ENCODE measurements at regions not wholly inside any gene's neighbourhood (a gene's known extent, or its start where the extent isn't known, plus 50 kb on each side); places are given as distances from the start of the nearest gene placed in this dataset.
"Not testable (repeated sequence)": the region's sequence is repeated elsewhere in the genome, so short reads cannot be mapped to it uniquely, and the experiment has no call there.

GRCh38 chr1:48093147-48093546 lies 96.0 kb upstream of the TRABD2B start:
- intact Hi-C loops (cut with DNase I, micrococcal nuclease), result no loop called here
- ATAC-seq, result peak; percentile 86
- peak in 1 of 2 donors; percentile 18 for DNase-seq

DNA sequence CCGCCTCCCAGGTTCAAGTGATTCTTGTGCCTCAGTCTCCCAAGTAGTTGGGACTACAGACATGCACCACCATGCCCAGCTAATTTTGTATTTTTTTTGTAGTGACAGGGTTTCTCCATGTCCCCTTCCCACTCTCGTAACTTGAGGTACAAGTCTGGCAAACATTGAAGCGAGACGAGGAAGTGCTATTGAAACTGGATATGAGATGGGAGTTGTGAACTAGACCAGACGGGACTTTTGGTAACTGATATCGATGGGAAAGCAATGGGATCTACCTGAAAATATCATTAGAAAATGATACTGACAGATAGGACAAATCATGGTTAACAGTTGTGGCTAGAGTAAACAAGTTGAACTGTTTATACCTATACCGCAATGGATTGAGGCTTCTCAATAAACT lies 95.2 kb upstream of the TRABD2B start:
- intact Hi-C loops (cut with DNase I, micrococcal nuclease), result no loop called here
- ATAC-seq, result no peak
- DNase-seq, result no peak

DNA sequence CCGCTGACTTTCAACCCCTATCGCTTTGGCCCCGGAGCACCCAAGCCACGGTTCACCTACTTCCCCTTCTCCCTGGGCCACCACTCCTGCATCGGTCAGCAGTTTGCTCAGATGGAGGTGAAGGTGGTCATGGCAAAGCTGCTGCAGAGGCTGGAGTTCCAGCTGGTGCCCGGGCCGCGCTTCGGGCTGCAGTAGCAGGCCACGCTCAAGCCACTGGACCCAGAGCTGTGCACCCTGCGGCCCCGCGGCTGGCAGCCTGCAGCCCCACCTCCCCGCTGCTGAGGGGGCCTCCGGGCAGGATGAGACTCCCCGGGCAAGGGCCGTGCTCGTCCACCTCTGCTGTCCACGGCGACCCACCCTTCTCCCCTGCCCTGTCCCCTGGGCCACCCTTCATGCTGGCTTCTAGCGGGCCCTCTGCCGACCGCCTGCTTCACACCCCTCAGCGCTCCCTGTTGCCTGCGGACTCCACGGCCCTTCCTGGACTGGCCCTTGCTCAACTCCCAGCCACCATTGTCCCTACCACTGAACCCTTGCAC lies 92.2 kb upstream of the TRABD2B start:
- no peak for DNase-seq
- intact Hi-C loops (cut with DNase I, micrococcal nuclease), result no loop called here
- ATAC-seq, result no peak

DNA sequence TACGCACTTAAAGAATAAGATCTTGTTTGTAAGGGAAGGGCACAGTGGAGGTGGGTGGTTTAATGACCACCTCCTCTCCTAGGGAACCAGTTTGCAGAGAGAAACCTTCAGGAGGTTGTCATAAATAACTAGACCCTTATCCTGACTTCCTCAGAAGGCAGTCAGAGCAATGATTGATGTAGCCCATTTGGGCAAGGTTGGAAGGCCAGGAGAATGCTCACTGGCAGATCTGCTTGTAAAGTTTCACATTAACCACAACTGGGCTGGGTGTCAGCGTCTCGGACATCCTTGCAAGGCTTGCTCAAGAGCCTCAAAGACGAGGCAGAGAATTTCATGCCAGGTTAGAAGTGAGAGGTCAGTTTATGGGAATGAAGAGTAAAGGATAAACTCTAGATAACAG lies 87.6 kb upstream of the TRABD2B start:
- DNase-seq (peak in 1 of 2 donors; percentile 42), ATAC-seq (peak; percentile 30)
- intact Hi-C loops (cut with DNase I, micrococcal nuclease), result no loop called here

DNA sequence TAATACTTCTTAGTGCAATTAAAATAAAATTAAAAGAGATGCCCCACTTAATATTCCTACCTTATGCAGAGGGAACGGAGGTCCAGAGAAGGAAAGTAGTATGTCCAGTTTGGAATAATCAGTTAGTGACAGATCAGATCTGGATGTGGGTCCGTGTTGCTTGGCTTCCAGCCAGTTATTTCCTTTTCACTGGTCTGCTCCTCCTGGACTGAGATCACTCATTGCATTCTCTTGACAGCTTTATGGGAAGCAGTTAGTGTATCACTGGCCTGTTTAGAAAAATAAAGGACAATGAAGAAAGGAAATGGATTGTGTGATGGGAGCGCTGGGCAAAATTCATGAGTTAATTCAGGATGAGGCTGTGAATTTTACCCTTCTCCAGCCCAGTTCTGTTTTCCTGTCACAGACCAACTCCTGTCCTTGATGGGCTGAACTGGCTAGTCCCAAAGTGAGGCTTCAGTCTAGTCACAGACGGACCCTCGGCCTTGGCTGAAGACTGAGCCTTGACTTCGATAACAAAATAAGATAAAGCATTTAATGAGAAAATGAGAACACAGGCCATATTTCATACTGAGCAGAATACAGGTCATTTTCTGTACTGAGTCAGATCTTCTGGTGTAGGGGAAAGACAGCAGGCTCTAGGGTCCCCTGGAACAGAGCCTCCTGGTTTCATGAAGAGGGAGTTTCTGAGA lies 85.2 kb upstream of the TRABD2B start:
- no peak for DNase-seq
- intact Hi-C loops (cut with DNase I, micrococcal nuclease), result no loop called here

DNA sequence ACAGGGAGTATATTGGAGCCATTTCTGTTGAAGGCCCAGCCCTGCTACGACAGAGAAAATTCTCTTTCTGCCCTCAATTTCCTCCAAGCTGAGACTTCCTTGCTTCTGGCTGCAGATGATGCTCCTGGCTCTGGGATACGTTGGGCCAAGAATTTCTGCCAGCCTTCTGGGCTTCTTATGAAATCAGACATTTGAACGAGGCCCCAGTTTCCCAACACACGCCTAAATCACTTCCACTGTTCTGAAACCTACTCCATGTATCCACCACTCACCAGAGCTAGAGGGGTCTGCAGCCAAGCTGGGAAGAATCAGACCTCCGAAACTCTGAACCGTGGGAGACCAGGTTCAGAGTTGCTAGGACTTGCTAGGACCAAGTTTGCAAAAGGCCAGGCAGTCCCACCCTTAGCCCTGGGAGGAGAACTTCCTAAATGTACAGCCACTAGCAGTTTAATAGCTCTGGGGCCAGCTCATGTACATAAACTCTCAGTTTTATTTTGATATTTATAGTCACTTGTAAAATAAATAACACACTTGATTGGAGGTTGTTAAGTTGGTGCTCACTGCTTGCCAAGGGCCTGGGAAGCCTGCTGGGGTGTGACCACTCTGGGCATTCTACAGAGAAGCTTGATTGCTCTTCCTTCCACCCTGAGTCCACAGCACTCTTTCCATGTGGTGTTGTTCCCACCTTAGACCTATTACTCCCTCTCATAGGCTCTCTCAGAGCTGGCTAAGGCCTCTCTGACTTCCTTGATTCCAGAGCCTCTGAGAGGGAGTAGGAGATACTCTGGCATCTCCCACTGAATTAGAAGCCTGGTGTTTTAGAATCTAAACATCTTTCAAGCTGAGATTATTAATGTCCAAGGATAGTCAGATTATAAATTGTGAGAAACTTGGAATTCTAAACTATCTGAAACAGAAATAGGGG lies 83.4 kb upstream of the TRABD2B start:
- intact Hi-C loops (cut with DNase I, micrococcal nuclease), result no loop called here
- ATAC-seq, result peak; percentile 91

More for the DNA sequence above, 85.2 kb upstream of the TRABD2B start:
- no peak for ATAC-seq

DNA sequence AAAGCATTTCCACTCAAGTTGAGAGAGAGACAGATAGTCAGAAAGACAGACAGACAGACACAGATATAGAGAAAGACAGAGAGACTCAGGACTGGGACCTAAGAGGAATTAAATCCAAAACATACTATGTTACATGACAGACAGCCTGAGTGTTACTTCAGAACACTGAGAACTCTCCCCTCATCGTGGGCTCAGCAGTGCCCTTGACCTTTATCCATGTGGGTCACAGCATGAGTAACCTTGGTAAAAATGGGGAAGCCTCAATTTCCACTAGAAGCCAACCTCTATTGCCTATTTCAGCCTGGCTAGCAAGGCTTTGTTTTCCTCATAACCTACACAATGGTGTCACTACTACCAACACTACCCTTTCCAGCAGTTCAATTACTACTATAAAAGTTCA lies 81.9 kb upstream of the TRABD2B start:
- ATAC-seq (no peak), DNase-seq (no peak)
- intact Hi-C loops (cut with DNase I, micrococcal nuclease), result no loop called here

More for the DNA sequence above, 83.4 kb upstream of the TRABD2B start:
- DNase-seq, result peak; percentile 52 to 68

DNA sequence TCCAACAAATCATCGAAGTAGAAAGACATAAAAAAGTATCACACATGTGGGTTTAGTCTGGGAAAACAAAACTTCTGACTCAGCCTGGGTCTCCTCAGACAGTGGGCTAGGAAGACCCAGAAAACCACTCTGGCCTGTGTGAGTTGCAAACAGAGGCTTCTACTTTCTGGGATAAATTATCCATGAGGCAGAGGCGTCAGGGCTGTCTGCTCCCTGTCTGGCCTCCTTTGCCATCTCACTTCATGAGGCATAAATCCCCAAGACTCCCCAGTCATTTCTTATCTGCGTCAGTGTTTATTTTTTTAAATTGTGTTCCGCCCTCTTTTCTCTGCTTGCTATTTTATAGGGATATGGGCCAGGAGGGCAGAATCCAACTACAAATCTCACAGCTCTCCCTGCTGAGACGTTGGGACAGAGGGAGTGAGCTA lies 80.6 kb upstream of the TRABD2B start:
- DNase-seq (peak in 1 of 2 donors; percentile 22), ATAC-seq (peak; percentile 68)
- intact Hi-C loops (cut with DNase I, micrococcal nuclease), result no loop called here

DNA sequence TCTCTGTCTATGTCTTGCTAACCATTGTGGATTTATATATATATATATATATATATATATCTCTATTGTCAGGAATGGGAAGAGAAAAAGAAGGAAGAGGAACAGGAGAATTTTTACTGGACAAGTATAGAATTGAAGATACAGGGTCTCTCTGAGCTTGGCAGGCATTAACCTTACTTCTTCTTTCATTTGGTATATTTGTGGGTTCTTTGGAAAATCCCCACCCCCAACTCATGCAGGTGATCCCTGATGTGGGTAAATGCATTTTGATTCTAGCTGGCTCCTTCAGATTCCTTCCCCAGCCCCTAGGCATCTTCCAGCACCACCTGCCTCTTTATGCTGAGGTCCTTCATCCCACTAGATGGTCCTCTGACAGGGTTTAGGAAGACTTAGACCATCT lies 78.8 kb upstream of the TRABD2B start:
- intact Hi-C loops (cut with DNase I, micrococcal nuclease), result no loop called here
- ATAC-seq, result no peak
- no peak for DNase-seq

- intact Hi-C loops (cut with DNase I, micrococcal nuclease), result no loop called here
- DNase-seq (no peak), ATAC-seq (no peak)
Measured at GRCh38 chr1:48073798-48074530, 76.8 kb upstream of the TRABD2B start.

DNA sequence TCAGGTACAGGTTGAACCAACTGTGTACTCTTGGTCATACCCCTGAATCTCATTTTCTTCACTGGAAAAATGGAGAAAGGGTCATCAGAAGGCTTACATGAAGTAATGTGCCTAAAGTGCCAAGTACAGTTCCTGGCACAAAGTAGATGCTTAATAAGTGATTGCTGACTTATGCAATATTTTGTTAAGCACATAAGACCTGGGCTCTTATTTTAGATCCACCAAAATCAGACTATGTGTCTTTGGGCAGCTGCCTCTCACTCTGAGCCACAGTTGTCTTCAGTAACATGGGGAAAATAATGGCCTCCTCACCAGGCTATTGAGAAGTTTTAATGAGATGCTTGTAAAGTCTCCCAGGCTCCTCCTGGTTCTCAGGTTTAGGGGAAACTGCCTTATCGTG lies 74.3 kb upstream of the TRABD2B start:
- intact Hi-C loops (cut with DNase I, micrococcal nuclease), result no loop called here
- ATAC-seq (no peak), DNase-seq (no peak)

- no peak for DNase-seq
- ATAC-seq, result peak; percentile 20
- intact Hi-C loops (cut with DNase I, micrococcal nuclease), result no loop called here
Measured at GRCh38 chr1:48070396-48070750, 73.2 kb upstream of the TRABD2B start.

- intact Hi-C loops (cut with DNase I, micrococcal nuclease), result no loop called here
- DNase-seq (peak in 1 of 2 donors; percentile 40), ATAC-seq (peak; percentile 94)
Measured at GRCh38 chr1:48069662-48070395, 72.6 kb upstream of the TRABD2B start.

- ATAC-seq, result no peak
- DNase-seq, result no peak
- intact Hi-C loops (cut with DNase I, micrococcal nuclease), result no loop called here
Measured at GRCh38 chr1:48068206-48068605, 71.0 kb upstream of the TRABD2B start.

- intact Hi-C loops (cut with DNase I, micrococcal nuclease), result no loop called here
- DNase-seq, result no peak
- no peak for ATAC-seq
Measured at GRCh38 chr1:48066936-48067335, 69.8 kb upstream of the TRABD2B start.

DNA sequence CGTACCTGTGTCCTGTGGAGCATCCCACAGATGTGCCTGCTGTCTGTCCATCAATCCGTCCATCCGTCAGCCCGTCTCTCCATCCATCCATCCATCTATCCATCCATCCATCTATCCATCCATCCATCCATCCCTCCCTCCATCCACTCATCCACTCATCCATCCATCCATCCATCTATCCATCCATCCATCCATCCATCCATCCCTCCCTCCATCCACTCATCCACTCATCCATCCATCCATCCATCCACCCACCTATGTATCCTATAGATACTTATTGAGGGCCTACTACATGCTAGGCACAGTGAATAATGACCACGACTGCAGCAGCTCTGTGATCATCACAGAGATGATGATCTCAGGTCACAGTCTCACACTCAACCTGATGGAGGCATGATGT lies 67.5 kb upstream of the TRABD2B start:
- ATAC-seq, DNase-seq: not testable (repeated sequence)
- intact Hi-C loops (cut with DNase I, micrococcal nuclease), result loop anchor here in 1 of 2 donors (5.0 kb wide), 1 partner anchor 327 kb away; no protein-coding TSS in a partner anchor

GRCh38 chr1:48062353-48062752 lies 65.2 kb upstream of the TRABD2B start:
- no peak for DNase-seq
- intact Hi-C loops (cut with DNase I, micrococcal nuclease), result loop anchor here in 1 of 2 donors (5.0 kb wide), 1 partner anchor 325 kb away; no protein-coding TSS in a partner anchor
- peak; percentile 36 for ATAC-seq
